ENCODE measurements at regions not wholly inside any gene's neighbourhood (a gene's known extent, or its start where the extent isn't known, plus 50 kb on each side); places are given as distances from the start of the nearest gene placed in this dataset.

DNA sequence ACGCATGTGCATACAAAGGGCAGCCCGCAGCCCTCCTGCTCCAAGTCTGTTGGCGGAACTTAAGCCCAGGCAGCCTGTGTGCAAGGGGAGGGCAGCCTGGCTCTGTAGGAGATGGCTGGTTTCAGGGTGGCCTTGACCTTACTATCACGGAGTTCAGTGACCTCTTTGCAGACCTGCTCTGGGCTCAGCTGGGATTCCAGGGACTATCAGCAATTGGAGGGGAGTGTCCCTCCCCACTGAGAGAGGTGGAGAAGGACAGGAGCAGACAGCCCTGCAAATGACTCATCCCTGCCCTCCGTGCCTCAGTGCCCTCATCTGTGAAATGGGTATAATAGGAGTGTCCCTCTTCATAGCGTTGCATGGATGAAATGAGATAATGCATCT is 66.2 kb upstream of the DLK1 start:
- BruUV-seq (replicated peaks) = no TSS peak
- Histone ChIP-seq H3K36me3 (ENCODE audit: control insufficient read depth in 1 of 2, insufficient read depth in 2 of 2, low read length in 2 of 2) (no peaks in the 10 kb centered on the region), H3K4me1 (ENCODE audit: control insufficient read depth in 1 of 2, insufficient read depth in 2 of 2, low read length in 2 of 2) (peaks cover 4 to 64% of the 10 kb centered on the region in 2 experiments; a peak in 3 of 4 replicates), H3K27ac (ENCODE audit: low read depth, low read length) (no peak overlapping the region), H3K79me2 (ENCODE audit: insufficient read depth, low read length) (no peaks in the 10 kb centered on the region), H3K27me3 (ENCODE audit: insufficient read depth, low read length) (no peaks in the 10 kb centered on the region), H4K20me1 (ENCODE audit: insufficient read depth) (no peaks in the 10 kb centered on the region), H3K4me2 (ENCODE audit: low read length) (peak overlapping the region; percentile 20), H2AFZ (ENCODE audit: low read depth, low read length, poor library complexity, severe bottlenecking) (no peak overlapping the region), H3K9ac (ENCODE audit: low read length) (no peak overlapping the region), H3K9me3 (ENCODE audit: control insufficient read depth in 1 of 2, insufficient read depth in 1 of 2, low read depth in 1 of 2, low read length in 2 of 2) (no peaks in the 10 kb centered on the region), H3K4me3 (replicated peaks in 1 of 2; ENCODE audit: low read depth in 1 of 2, low read length in 2 of 2) (no peak overlapping the region), H3K9me2 (ENCODE audit: insufficient read depth) (no peaks in the 10 kb centered on the region)
- ATAC-seq = no peak
- intact Hi-C loops (cut with micrococcal nuclease) = no loop called here
- ChIA-PET CTCF (interaction anchor here (1.5 kb wide), 1 partner anchor 275 kb away, joined by 5 read pairs; no protein-coding TSS in a partner anchor), RAD21 (ENCODE audit: low non-redundant PET in 1 of 2, low total read pairs in 2 of 2, uncharacterized antibody in 2 of 2, unreplicated experiment in 2 of 2) (no interaction called here), POLR2A (interaction anchor here (1.2 kb wide), 1 partner anchor 257 kb away, joined by 3 read pairs; no protein-coding TSS in a partner anchor)
- TF ChIP-seq ZFX (IDR thresholded peaks at IDR 0.05) (no peak), SP1 (IDR thresholded peaks at IDR 0.05; ENCODE audit: low read depth) (no peak), CBX3 (IDR thresholded peaks at IDR 0.05; ENCODE audit: low read depth) (no peak), ZNF274 (IDR thresholded peaks at IDR 0.05; ENCODE audit: low read depth, low read length) (no peak), FOSL1 (IDR thresholded peaks at IDR 0.05; ENCODE audit: low read depth) (no peak), ZBTB33 (IDR thresholded peaks at IDR 0.05; ENCODE audit: extremely low read depth, insufficient replicate concordance, low read length) (no peak)
- TF ChIP-seq, protein P1, sequence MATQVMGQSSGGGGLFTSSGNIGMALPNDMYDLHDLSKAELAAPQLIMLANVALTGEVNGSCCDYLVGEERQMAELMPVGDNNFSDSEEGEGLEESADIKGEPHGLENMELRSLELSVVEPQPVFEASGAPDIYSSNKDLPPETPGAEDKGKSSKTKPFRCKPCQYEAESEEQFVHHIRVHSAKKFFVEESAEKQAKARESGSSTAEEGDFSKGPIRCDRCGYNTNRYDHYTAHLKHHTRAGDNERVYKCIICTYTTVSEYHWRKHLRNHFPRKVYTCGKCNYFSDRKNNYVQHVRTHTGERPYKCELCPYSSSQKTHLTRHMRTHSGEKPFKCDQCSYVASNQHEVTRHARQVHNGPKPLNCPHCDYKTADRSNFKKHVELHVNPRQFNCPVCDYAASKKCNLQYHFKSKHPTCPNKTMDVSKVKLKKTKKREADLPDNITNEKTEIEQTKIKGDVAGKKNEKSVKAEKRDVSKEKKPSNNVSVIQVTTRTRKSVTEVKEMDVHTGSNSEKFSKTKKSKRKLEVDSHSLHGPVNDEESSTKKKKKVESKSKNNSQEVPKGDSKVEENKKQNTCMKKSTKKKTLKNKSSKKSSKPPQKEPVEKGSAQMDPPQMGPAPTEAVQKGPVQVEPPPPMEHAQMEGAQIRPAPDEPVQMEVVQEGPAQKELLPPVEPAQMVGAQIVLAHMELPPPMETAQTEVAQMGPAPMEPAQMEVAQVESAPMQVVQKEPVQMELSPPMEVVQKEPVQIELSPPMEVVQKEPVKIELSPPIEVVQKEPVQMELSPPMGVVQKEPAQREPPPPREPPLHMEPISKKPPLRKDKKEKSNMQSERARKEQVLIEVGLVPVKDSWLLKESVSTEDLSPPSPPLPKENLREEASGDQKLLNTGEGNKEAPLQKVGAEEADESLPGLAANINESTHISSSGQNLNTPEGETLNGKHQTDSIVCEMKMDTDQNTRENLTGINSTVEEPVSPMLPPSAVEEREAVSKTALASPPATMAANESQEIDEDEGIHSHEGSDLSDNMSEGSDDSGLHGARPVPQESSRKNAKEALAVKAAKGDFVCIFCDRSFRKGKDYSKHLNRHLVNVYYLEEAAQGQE (IDR thresholded peaks at IDR 0.05; ENCODE audit: low read depth) = no peak
- TF ChIP-seq, protein P2, sequence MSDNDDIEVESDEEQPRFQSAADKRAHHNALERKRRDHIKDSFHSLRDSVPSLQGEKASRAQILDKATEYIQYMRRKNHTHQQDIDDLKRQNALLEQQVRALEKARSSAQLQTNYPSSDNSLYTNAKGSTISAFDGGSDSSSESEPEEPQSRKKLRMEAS (IDR thresholded peaks at IDR 0.05) = no peak
- DNase-seq (ENCODE audit: low read depth, low spot score) = no peak

Data from HCT116 (cell line).